ENCODE measurements at regions not wholly inside any gene's neighbourhood (a gene's known extent, or its start where the extent isn't known, plus 50 kb on each side); places are given as distances from the start of the nearest gene placed in this dataset.

- peaks cover 0 to 41% (median 0%) of the 10 kb centered on the region in 7 donors for H3K27me3 ChIP-seq (replicated peaks in 1 of 7)
- 35 to 49% (median 45%) methylated on average over 3 of the region's 3 CpGs for WGBS, 5 donors
- no peaks in the 10 kb centered on the region for H3K4me1 ChIP-seq
- no peak overlapping the region for H3K27ac ChIP-seq
- no peak for TF ChIP-seq POLR2AphosphoS5 (IDR thresholded peaks at IDR 0.05)
- TF ChIP-seq POLR2A (IDR thresholded peaks at IDR 0.05): no peak
- no peak for TF ChIP-seq CTCF (IDR thresholded peaks at IDR 0.05 in 8 of 11, conservative IDR thresholded peaks at IDR 0.05 in 3 of 11)
- intact Hi-C loops (cut with DNase I; ENCODE audit: low total_unique reads): no loop called here
- no peak overlapping the region for H3K4me3 ChIP-seq
- H3K9me3 ChIP-seq: peaks cover 0 to 22% (median 5%) of the 10 kb centered on the region in 8 donors
- H3K36me3 ChIP-seq: no peaks in the 10 kb centered on the region
- no peak for DNase-seq
Measured at GRCh38 chr7:4561795-4562194, 120.3 kb upstream of the FOXK1 start.

DNA sequence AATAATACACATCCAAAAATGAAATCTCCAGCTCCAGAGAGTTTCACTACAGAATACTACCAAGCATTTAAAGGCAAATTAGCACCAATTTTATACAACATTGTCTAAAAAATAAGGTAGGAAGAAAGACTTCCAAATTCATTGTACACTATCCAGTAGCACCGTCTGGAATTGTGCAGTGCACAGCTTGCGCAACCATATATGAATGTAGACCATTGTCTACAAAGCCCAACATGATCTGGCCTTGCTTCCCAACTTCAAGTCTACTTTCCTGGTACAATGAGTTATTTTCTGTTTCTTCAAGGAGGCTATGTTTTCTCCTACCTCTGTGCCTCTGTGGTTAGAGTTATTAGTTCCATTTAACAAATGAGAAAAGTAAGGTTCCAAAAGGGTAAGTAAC is 115.4 kb upstream of the FOXK1 start:
- intact Hi-C loops (cut with DNase I; ENCODE audit: low total_unique reads): no loop called here
- no peak for DNase-seq
- no peak overlapping the region for H3K27ac ChIP-seq
- peaks cover 0 to 19% (median 5%) of the 10 kb centered on the region in 8 donors for H3K9me3 ChIP-seq
- no peaks in the 10 kb centered on the region for H3K36me3 ChIP-seq
- no peak for TF ChIP-seq POLR2AphosphoS5 (IDR thresholded peaks at IDR 0.05)
- no peak for TF ChIP-seq POLR2A (IDR thresholded peaks at IDR 0.05)
- no peak for TF ChIP-seq CTCF (IDR thresholded peaks at IDR 0.05 in 8 of 11, conservative IDR thresholded peaks at IDR 0.05 in 3 of 11)
- H3K27me3 ChIP-seq (replicated peaks in 1 of 7): peaks cover 0 to 15% (median 0%) of the 10 kb centered on the region in 7 donors
- WGBS, 5 donors: 89 to 98% (median 92%) methylated on average over 2 of the region's 2 CpGs
- H3K4me1 ChIP-seq: no peaks in the 10 kb centered on the region
- no peak overlapping the region for H3K4me3 ChIP-seq

GRCh38 chr7:4574851-4575250 is 107.2 kb upstream of the FOXK1 start:
- peaks cover 0 to 16% (median 2%) of the 10 kb centered on the region in 8 donors for H3K9me3 ChIP-seq
- intact Hi-C loops (cut with DNase I; ENCODE audit: low total_unique reads): no loop called here
- H3K36me3 ChIP-seq: no peaks in the 10 kb centered on the region
- H3K4me3 ChIP-seq: no peak overlapping the region
- no peak overlapping the region for H3K27ac ChIP-seq
- H3K4me1 ChIP-seq: no peaks in the 10 kb centered on the region
- no peak for TF ChIP-seq CTCF (IDR thresholded peaks at IDR 0.05 in 8 of 11, conservative IDR thresholded peaks at IDR 0.05 in 3 of 11)
- TF ChIP-seq POLR2A (IDR thresholded peaks at IDR 0.05): no peak
- no peak for TF ChIP-seq POLR2AphosphoS5 (IDR thresholded peaks at IDR 0.05)
- DNase-seq: no peak
- no peaks in the 10 kb centered on the region for H3K27me3 ChIP-seq (replicated peaks in 1 of 7)

DNA sequence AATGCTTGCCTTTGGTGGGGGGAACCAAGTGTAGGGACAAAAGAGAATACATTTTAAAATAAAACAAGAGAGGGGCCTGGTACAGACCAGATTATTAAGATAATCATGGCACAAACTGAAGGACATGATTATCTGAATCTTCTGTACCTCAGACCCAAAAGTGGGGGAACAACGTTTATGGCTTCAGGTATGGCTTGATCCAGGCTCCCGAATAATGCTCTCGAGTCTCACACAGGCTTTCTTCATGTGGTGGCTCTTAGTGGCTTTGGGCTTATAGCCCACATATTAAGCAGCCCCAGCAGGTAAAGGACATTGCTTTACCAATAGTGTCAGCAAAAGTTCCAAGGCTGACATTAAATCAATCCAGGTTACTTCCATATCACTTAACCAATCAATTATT is 106.8 kb upstream of the FOXK1 start:
- peaks cover 0 to 16% (median 2%) of the 10 kb centered on the region in 8 donors for H3K9me3 ChIP-seq
- no peak overlapping the region for H3K4me3 ChIP-seq
- no peak for DNase-seq
- no peaks in the 10 kb centered on the region for H3K36me3 ChIP-seq
- H3K4me1 ChIP-seq: no peaks in the 10 kb centered on the region
- 72 to 96% (median 88%) methylated on average over 3 of the region's 3 CpGs for WGBS, 5 donors
- TF ChIP-seq CTCF (IDR thresholded peaks at IDR 0.05 in 8 of 11, conservative IDR thresholded peaks at IDR 0.05 in 3 of 11) (no peak), POLR2A (IDR thresholded peaks at IDR 0.05) (no peak), POLR2AphosphoS5 (IDR thresholded peaks at IDR 0.05) (no peak)
- H3K27me3 ChIP-seq (replicated peaks in 1 of 7): no peaks in the 10 kb centered on the region
- no peak overlapping the region for H3K27ac ChIP-seq
- intact Hi-C loops (cut with DNase I; ENCODE audit: low total_unique reads): no loop called here
